DMS153 (cell line): ENCODE measurements at regions not wholly inside any gene's neighbourhood (a gene's known extent, or its start where the extent isn't known, plus 50 kb on each side); places are given as distances from the start of the nearest gene placed in this dataset.

Experiments used
- DNase-seq: peaks from one replicate; lab custom pipeline; 2025; lab: John Stamatoyannopoulos, UW

GRCh38 chr13:50576156-50576555, 267.3 kb downstream of the DLEU7 start:
- peak; percentile 94 for DNase-seq

DNA sequence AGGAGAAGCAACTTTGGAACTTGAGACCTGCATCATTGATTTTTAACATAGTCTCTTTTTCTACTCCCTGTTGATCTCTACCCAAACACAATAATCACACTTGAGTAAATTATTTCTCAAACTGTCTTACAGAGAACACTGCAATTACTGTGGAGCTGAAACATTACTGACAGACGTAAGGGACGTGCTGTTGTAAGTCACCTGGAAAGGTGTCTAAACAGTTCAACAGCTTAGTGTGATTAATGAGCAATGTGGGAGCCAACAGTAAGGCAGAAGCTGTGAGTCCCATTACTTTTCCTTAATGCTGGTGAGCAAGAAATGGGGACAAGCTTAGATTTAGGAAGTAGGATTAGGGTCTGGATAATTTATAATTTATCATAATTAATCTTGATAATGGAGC, 265.7 kb downstream of the DLEU7 start:
- DNase-seq = no peak

GRCh38 chr13:50580684-50581305, 262.7 kb downstream of the DLEU7 start:
- no peak for DNase-seq

GRCh38 chr13:50581586-50582196, 261.8 kb downstream of the DLEU7 start:
- no peak for DNase-seq

- DNase-seq = no peak
Measured at GRCh38 chr13:50584856-50585580, 258.5 kb downstream of the DLEU7 start.

GRCh38 chr13:50585674-50586413, 257.6 kb downstream of the DLEU7 start:
- no peak for DNase-seq

GRCh38 chr13:50586414-50587083, 256.9 kb downstream of the DLEU7 start:
- no peak for DNase-seq

- DNase-seq = no peak
Measured at GRCh38 chr13:50587115-50587514, 256.4 kb downstream of the DLEU7 start.

DNA sequence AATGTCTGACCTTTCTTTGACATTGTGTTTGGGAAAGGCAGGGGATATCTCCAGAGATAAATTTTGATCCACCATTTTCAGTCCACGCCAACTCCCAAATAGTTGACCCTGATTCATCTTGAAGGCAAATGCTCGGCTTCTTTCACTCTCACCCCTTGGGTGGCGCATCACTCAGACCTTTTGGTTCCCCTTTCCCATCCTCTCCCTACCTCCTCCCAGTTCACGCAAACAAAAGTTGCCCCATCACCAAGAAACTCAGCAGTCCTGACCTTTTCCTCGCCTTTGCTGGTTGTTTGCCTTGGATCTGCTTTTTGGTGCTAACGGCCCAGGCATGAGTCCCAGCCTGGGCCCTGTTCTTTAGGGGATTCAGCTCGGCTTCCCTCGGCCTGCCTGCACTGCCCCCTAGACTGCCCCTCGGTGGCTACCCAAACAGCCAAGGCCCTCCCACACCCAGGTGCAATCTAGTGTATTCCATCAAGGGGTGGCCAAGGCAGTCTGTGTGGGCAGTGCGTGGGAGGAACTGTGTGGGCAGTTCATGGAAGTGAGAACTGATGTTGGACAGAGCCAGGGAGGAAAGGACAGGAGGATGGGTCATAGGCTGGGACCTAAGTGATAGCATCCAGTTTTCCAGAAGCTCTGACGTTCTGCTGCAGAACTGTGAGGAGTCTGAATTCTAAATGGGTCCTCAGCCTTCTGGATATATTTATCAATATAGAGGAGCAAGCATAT, 255.7 kb downstream of the DLEU7 start:
- DNase-seq = no peak

GRCh38 chr13:50588491-50589130, 254.9 kb downstream of the DLEU7 start:
- DNase-seq = no peak

DNA sequence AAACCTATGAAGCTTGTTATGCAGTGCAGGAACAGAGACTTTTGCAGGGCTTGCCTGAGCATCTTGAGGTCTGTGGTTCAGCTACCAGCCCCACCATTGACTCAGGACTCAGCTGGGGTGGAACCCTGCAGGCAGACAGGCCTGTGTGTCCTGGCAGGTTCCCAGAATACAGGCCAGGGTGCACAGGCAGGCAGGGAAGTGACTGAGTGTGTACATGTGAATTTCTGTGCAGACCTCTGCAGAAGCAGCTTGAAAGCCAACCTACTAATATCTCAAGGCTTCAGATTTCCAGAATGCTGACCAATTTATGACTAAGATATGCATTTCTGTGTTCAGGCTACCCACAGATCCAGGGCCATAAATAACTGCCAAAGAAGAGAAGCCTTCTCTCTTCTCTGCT, 254.4 kb downstream of the DLEU7 start:
- no peak for DNase-seq

- no peak for DNase-seq
Measured at GRCh38 chr13:50589651-50590054, 253.8 kb downstream of the DLEU7 start.

- DNase-seq = no peak
Measured at GRCh38 chr13:50592412-50593155, 250.9 kb downstream of the DLEU7 start.

DNA sequence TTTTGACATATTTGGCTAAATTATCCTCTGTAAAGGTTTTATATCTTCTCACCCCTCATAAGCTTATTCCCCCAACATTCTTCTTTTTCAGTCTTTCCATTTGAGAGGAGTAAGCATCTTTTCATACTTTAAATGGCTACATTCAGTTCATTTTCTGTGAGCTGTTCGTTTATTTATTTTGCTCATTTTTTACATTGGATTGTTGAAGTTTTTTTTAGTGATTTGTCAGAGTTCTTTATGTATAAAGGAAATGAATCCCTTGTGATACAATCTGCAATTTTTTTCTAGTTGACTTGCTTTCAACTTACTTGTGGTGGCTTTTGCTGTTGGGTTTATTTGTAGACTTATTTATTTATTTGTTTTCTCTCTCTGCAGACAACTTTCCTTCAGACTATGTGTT, 250.3 kb downstream of the DLEU7 start:
- DNase-seq = no peak

GRCh38 chr13:50594276-50595051, 249.0 kb downstream of the DLEU7 start:
- DNase-seq = no peak

DNA sequence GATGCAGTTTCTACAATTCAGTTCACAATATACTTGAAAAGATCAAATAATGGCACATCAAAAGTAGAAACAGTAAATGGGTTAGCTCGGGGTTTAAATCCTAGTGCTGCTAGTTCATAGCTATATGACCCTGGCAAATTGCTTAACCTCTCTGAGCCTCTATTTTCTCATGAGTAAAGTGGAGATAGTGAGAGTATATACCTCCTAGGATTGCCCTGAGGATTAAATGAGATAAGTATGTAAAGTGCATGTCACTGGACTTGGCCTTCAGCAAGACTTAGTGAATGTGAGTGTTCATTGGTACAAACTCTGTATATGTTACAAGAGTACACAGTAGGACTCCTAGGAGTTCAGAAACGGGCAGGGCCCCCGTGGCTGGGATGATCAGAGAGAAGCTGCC, 248.3 kb downstream of the DLEU7 start:
- no peak for DNase-seq

- no peak for DNase-seq
Measured at GRCh38 chr13:50596156-50596555, 247.3 kb downstream of the DLEU7 start.

GRCh38 chr13:50596776-50597203, 246.7 kb downstream of the DLEU7 start:
- DNase-seq = peak; percentile 86

- no peak for DNase-seq
Measured at GRCh38 chr13:50598338-50598737, 245.2 kb downstream of the DLEU7 start.
